ENCODE measurements at regions not wholly inside any gene's neighbourhood (a gene's known extent, or its start where the extent isn't known, plus 50 kb on each side); places are given as distances from the start of the nearest gene placed in this dataset.

- TF ChIP-seq, protein P1, sequence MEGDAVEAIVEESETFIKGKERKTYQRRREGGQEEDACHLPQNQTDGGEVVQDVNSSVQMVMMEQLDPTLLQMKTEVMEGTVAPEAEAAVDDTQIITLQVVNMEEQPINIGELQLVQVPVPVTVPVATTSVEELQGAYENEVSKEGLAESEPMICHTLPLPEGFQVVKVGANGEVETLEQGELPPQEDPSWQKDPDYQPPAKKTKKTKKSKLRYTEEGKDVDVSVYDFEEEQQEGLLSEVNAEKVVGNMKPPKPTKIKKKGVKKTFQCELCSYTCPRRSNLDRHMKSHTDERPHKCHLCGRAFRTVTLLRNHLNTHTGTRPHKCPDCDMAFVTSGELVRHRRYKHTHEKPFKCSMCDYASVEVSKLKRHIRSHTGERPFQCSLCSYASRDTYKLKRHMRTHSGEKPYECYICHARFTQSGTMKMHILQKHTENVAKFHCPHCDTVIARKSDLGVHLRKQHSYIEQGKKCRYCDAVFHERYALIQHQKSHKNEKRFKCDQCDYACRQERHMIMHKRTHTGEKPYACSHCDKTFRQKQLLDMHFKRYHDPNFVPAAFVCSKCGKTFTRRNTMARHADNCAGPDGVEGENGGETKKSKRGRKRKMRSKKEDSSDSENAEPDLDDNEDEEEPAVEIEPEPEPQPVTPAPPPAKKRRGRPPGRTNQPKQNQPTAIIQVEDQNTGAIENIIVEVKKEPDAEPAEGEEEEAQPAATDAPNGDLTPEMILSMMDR (tag by site-specific recombination; IDR thresholded peaks at IDR 0.05) = no peak
- TF ChIP-seq ZNF433 (tag by site-specific recombination; IDR thresholded peaks at IDR 0.05; ENCODE audit: low read depth) (no peak), ZNF324 (tag by site-specific recombination; IDR thresholded peaks at IDR 0.05) (no peak), OSR2 (tag by site-specific recombination; IDR thresholded peaks at IDR 0.05) (no peak), YY1 (tag by site-specific recombination; IDR thresholded peaks at IDR 0.05) (no peak), PRDM4 (tag by site-specific recombination; IDR thresholded peaks at IDR 0.05) (no peak), SETDB1 (IDR thresholded peaks at IDR 0.05; ENCODE audit: insufficient read length, low read length) (no peak), ZNF175 (tag by site-specific recombination; IDR thresholded peaks at IDR 0.05) (no peak)
- TF ChIP-seq, protein P2, sequence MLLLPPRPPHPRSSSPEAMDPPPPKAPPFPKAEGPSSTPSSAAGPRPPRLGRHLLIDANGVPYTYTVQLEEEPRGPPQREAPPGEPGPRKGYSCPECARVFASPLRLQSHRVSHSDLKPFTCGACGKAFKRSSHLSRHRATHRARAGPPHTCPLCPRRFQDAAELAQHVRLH (tag by site-specific recombination; IDR thresholded peaks at IDR 0.05) = no peak
These were observed 507.4 kb upstream of the SMC2 start for GRCh38 chr9:103586721-103587120.
